ENCODE measurements at regions not wholly inside any gene's neighbourhood (a gene's known extent, or its start where the extent isn't known, plus 50 kb on each side); places are given as distances from the start of the nearest gene placed in this dataset.

GRCh38 chr1:233435622-233436021 is 108.1 kb downstream of the MAP3K21 start:
- intact Hi-C loops (cut with DNase I), result no loop called here
- H3K4me1 ChIP-seq, result no peaks in the 10 kb centered on the region
- no peak for TF ChIP-seq CTCF (IDR thresholded peaks at IDR 0.05)

GRCh38 chr1:233439721-233440120 is 112.2 kb downstream of the MAP3K21 start:
- Histone ChIP-seq H3K27ac (no peak overlapping the region), H3K36me3 (no peaks in the 10 kb centered on the region), H3K4me1 (no peaks in the 10 kb centered on the region), H3K27me3 (no peaks in the 10 kb centered on the region), H3K9me3 (no peaks in the 10 kb centered on the region), H3K4me3 (no peak overlapping the region)
- intact Hi-C loops (cut with DNase I), result no loop called here
- TF ChIP-seq CTCF (IDR thresholded peaks at IDR 0.05), result no peak
- DNase-seq (ENCODE audit: low spot score in 2 of 2), result no peak

More at GRCh38 chr1:233435622-233436021, 108.1 kb downstream of the MAP3K21 start:
- Histone ChIP-seq H3K9me3 (no peaks in the 10 kb centered on the region), H3K36me3 (no peaks in the 10 kb centered on the region), H3K27me3 (no peaks in the 10 kb centered on the region), H3K4me3 (no peak overlapping the region), H3K27ac (no peak overlapping the region)
- DNase-seq (ENCODE audit: low spot score in 2 of 2), result no peak

- peak in 2 of 3 experiments; percentile 35 to 53 for TF ChIP-seq CTCF (IDR thresholded peaks at IDR 0.05)
- Histone ChIP-seq H3K27ac (no peak overlapping the region), H3K36me3 (no peaks in the 10 kb centered on the region), H3K9me3 (no peaks in the 10 kb centered on the region), H3K4me1 (no peaks in the 10 kb centered on the region), H3K27me3 (no peaks in the 10 kb centered on the region), H3K4me3 (no peak overlapping the region)
- intact Hi-C loops (cut with DNase I), result loop anchor here (1.0 kb wide), 1 partner anchor 350 kb away; no protein-coding TSS in a partner anchor
- DNase-seq (ENCODE audit: low spot score in 2 of 2), result no peak
These were observed 113.5 kb downstream of the MAP3K21 start for GRCh38 chr1:233440951-233441401.

GRCh38 chr1:233442026-233442780 is 114.7 kb downstream of the MAP3K21 start:
- no peak overlapping the region for H3K27ac ChIP-seq
- TF ChIP-seq CTCF (IDR thresholded peaks at IDR 0.05), result no peak
- no peaks in the 10 kb centered on the region for H3K36me3 ChIP-seq
- DNase-seq (ENCODE audit: low spot score in 2 of 2), result no peak
- no peak overlapping the region for H3K4me3 ChIP-seq
- no peaks in the 10 kb centered on the region for H3K27me3 ChIP-seq
- no peaks in the 10 kb centered on the region for H3K4me1 ChIP-seq
- H3K9me3 ChIP-seq, result no peaks in the 10 kb centered on the region
- intact Hi-C loops (cut with DNase I), result no loop called here

GRCh38 chr1:233443040-233443760 is 115.7 kb downstream of the MAP3K21 start:
- Histone ChIP-seq H3K36me3 (no peaks in the 10 kb centered on the region), H3K4me3 (no peak overlapping the region), H3K27me3 (no peaks in the 10 kb centered on the region), H3K27ac (no peak overlapping the region), H3K9me3 (no peaks in the 10 kb centered on the region), H3K4me1 (no peaks in the 10 kb centered on the region)
- no peak for TF ChIP-seq CTCF (IDR thresholded peaks at IDR 0.05)
- intact Hi-C loops (cut with DNase I), result no loop called here
- no peak for DNase-seq (ENCODE audit: low spot score in 2 of 2)

Data from ascending aorta (tissue), 2 donors.